ENCODE measurements at regions not wholly inside any gene's neighbourhood (a gene's known extent, or its start where the extent isn't known, plus 50 kb on each side); places are given as distances from the start of the nearest gene placed in this dataset.
"Not testable (repeated sequence)": the region's sequence is repeated elsewhere in the genome, so short reads cannot be mapped to it uniquely, and the experiment has no call there.

- intact Hi-C loops (cut with micrococcal nuclease): no loop called here
- Mint-ChIP-seq H3K9me3 (no peaks in the 10 kb centered on the region), H3K4me1 (peaks cover 2% of the 10 kb centered on the region), H3K4me3 (no peak overlapping the region), H3K27ac (no peak overlapping the region), H3K27me3 (peaks cover 30% of the 10 kb centered on the region), H3K36me3 (ENCODE audit: low read depth) (no peaks in the 10 kb centered on the region)
- TF ChIP-seq CTCF (IDR thresholded peaks at IDR 0.05): no peak
- CTCF ChIA-PET: no interaction called here
- ATAC-seq (ENCODE audit: low read depth) (no peak), DNase-seq (no peak)
- POLR2A ChIA-PET: no interaction called here
Observed at GRCh38 chr13:24985107-24985506, 110.8 kb upstream of the PABPC3 start.

- DNase-seq (no peak), ATAC-seq (ENCODE audit: low read depth) (no peak)
- intact Hi-C loops (cut with micrococcal nuclease): no loop called here
- H3K4me3 Mint-ChIP-seq: no peak overlapping the region
- H3K36me3 Mint-ChIP-seq (ENCODE audit: low read depth): no peaks in the 10 kb centered on the region
- no peak overlapping the region for H3K27ac Mint-ChIP-seq
- ChIA-PET CTCF (interaction anchor here (1.0 kb wide), 1 partner anchor 10 kb away, joined by 4 read pairs; no protein-coding TSS in a partner anchor), POLR2A (no interaction called here)
- peaks cover 29% of the 10 kb centered on the region for H3K27me3 Mint-ChIP-seq
- H3K4me1 Mint-ChIP-seq: peaks cover 2% of the 10 kb centered on the region
- H3K9me3 Mint-ChIP-seq: no peaks in the 10 kb centered on the region
- no peak for TF ChIP-seq CTCF (IDR thresholded peaks at IDR 0.05)
Observed at GRCh38 chr13:24985896-24986295, 110.0 kb upstream of the PABPC3 start.

- ATAC-seq (ENCODE audit: low read depth) (no peak), DNase-seq (no peak)
- POLR2A ChIA-PET: no interaction called here
- peaks cover 2% of the 10 kb centered on the region for H3K4me1 Mint-ChIP-seq
- no peak overlapping the region for H3K27ac Mint-ChIP-seq
- no peaks in the 10 kb centered on the region for H3K36me3 Mint-ChIP-seq (ENCODE audit: low read depth)
- no peaks in the 10 kb centered on the region for H3K9me3 Mint-ChIP-seq
- CTCF ChIA-PET: no interaction called here
- no peak overlapping the region for H3K4me3 Mint-ChIP-seq
- no peak for TF ChIP-seq CTCF (IDR thresholded peaks at IDR 0.05)
- intact Hi-C loops (cut with micrococcal nuclease): no loop called here
- H3K27me3 Mint-ChIP-seq: peaks cover 31% of the 10 kb centered on the region
Observed at GRCh38 chr13:24986826-24987225, 109.1 kb upstream of the PABPC3 start.

GRCh38 chr13:24989959-24990358, 106.0 kb upstream of the PABPC3 start:
- H3K4me1 Mint-ChIP-seq; DNase-seq; H3K4me3 Mint-ChIP-seq; ATAC-seq (ENCODE audit: low read depth); POLR2A ChIA-PET; intact Hi-C loops (cut with micrococcal nuclease); H3K27ac Mint-ChIP-seq; CTCF ChIA-PET; H3K9me3 Mint-ChIP-seq; H3K36me3 Mint-ChIP-seq (ENCODE audit: low read depth): not testable (repeated sequence)
- peaks cover 26% of the 10 kb centered on the region for H3K27me3 Mint-ChIP-seq

- H3K27ac Mint-ChIP-seq; POLR2A ChIA-PET; intact Hi-C loops (cut with micrococcal nuclease); H3K4me1 Mint-ChIP-seq; H3K36me3 Mint-ChIP-seq (ENCODE audit: low read depth); H3K4me3 Mint-ChIP-seq; ATAC-seq (ENCODE audit: low read depth); CTCF ChIA-PET; DNase-seq; H3K9me3 Mint-ChIP-seq: not testable (repeated sequence)
- H3K27me3 Mint-ChIP-seq: peaks cover 20% of the 10 kb centered on the region
Observed at GRCh38 chr13:24992946-24993345, 103.0 kb upstream of the PABPC3 start.

GRCh38 chr13:24995225-24995804, 100.6 kb upstream of the PABPC3 start:
- no peak overlapping the region for H3K27ac Mint-ChIP-seq
- POLR2A ChIA-PET: no interaction called here
- H3K9me3 Mint-ChIP-seq: no peaks in the 10 kb centered on the region
- no peaks in the 10 kb centered on the region for H3K36me3 Mint-ChIP-seq (ENCODE audit: low read depth)
- TF ChIP-seq CTCF (IDR thresholded peaks at IDR 0.05): no peak
- peaks cover 23% of the 10 kb centered on the region for H3K27me3 Mint-ChIP-seq
- DNase-seq: no peak
- H3K4me1 Mint-ChIP-seq: no peaks in the 10 kb centered on the region
- intact Hi-C loops (cut with micrococcal nuclease): loop anchor here (1.0 kb wide), 3 partner anchors 42 to 311 kb away; no protein-coding TSS in a partner anchor
- CTCF ChIA-PET: interaction anchor here (0.7 to 1.8 kb wide), 13 partner anchors 9 to 379 kb away, joined by 3 to 11 read pairs (median 3); no protein-coding TSS in a partner anchor
- H3K4me3 Mint-ChIP-seq: no peak overlapping the region
- ATAC-seq (ENCODE audit: low read depth): peak; percentile 64

Data from activated B cell treated with CpG ODN at 0.5 μM for 24 hours (primary cell).